ENCODE measurements at regions not wholly inside any gene's neighbourhood (a gene's known extent, or its start where the extent isn't known, plus 50 kb on each side); places are given as distances from the start of the nearest gene placed in this dataset.

- no peak overlapping the region for H3K4me3 ChIP-seq (ENCODE audit: low read depth, low read length)
- TF ChIP-seq CTCF (IDR thresholded peaks at IDR 0.05; ENCODE audit: insufficient read depth, low read depth, low read length): no peak
- no peak for DNase-seq (ENCODE audit: low read depth)
Measured at GRCh38 chr4:30525662-30526315, 194.4 kb upstream of the PCDH7 start.

GRCh38 chr4:30535255-30535654, 184.9 kb upstream of the PCDH7 start:
- H3K4me3 ChIP-seq (ENCODE audit: low read depth, low read length): no peak overlapping the region
- DNase-seq (ENCODE audit: low read depth): peak; percentile 9

GRCh38 chr4:30536231-30536630, 183.9 kb upstream of the PCDH7 start:
- peak; percentile 56 for DNase-seq (ENCODE audit: low read depth)
- H3K4me3 ChIP-seq (ENCODE audit: low read depth, low read length): no peak overlapping the region
- TF ChIP-seq CTCF (IDR thresholded peaks at IDR 0.05; ENCODE audit: insufficient read depth, low read depth, low read length): no peak

More at GRCh38 chr4:30535255-30535654, 184.9 kb upstream of the PCDH7 start:
- no peak for TF ChIP-seq CTCF (IDR thresholded peaks at IDR 0.05; ENCODE audit: insufficient read depth, low read depth, low read length)

- no peak overlapping the region for H3K4me3 ChIP-seq (ENCODE audit: low read depth, low read length)
- no peak for TF ChIP-seq CTCF (IDR thresholded peaks at IDR 0.05; ENCODE audit: insufficient read depth, low read depth, low read length)
- peak; percentile 78 for DNase-seq (ENCODE audit: low read depth)
Measured at GRCh38 chr4:30537456-30537855, 182.7 kb upstream of the PCDH7 start.

- no peak for DNase-seq (ENCODE audit: low read depth)
- H3K4me3 ChIP-seq (ENCODE audit: low read depth, low read length): no peak overlapping the region
- TF ChIP-seq CTCF (IDR thresholded peaks at IDR 0.05; ENCODE audit: insufficient read depth, low read depth, low read length): no peak
Measured at GRCh38 chr4:30538794-30539193, 181.4 kb upstream of the PCDH7 start.

- no peak for DNase-seq (ENCODE audit: low read depth)
- no peak for TF ChIP-seq CTCF (IDR thresholded peaks at IDR 0.05; ENCODE audit: insufficient read depth, low read depth, low read length)
- H3K4me3 ChIP-seq (ENCODE audit: low read depth, low read length): no peak overlapping the region
Measured at GRCh38 chr4:30543057-30543456, 177.1 kb upstream of the PCDH7 start.

GRCh38 chr4:30553151-30553550, 167.0 kb upstream of the PCDH7 start:
- DNase-seq (ENCODE audit: low read depth): no peak
- TF ChIP-seq CTCF (IDR thresholded peaks at IDR 0.05; ENCODE audit: insufficient read depth, low read depth, low read length): no peak
- H3K4me3 ChIP-seq (ENCODE audit: low read depth, low read length): no peak overlapping the region
